SK-N-SH (cell line): ENCODE measurements at regions not wholly inside any gene's neighbourhood (a gene's known extent, or its start where the extent isn't known, plus 50 kb on each side); places are given as distances from the start of the nearest gene placed in this dataset.

Experiments used
- CTCF ChIA-PET: fragments of 300-600, 350-600 bp; formaldehyde crosslinking; extraction: SDS; loops from one replicate; lab custom pipeline; 2021; lab: Yijun Ruan, JAX
- POLR2A ChIA-PET: fragments of 350-600 bp; sonication (Branson Sonifier 250); formaldehyde crosslinking; extraction: SDS; loops from one replicate; lab custom pipeline; 2020; ENCODE audit warnings: antibody characterized with exemption, inconsistent platforms; lab: Yijun Ruan, JAX
- DNase-seq: peaks from one replicate; pipeline ENCODE4 v3.0.0; 2012
- H2AFZ ChIP-seq: fragments of 200-600 bp; sonication (generic); 2 replicates; pipeline ENCODE4 v1.8.1; 2016; ENCODE audit warnings: antibody characterized with exemption, mild to moderate bottlenecking, low read depth
- H3F3A ChIP-seq: fragments of 200-600 bp; sonication (generic); replicated peaks from 2 replicates; pipeline ENCODE3; 2016; ENCODE audit warnings: antibody characterized with exemption, mild to moderate bottlenecking; ENCODE audit not compliant: insufficient read depth
- H3K27ac ChIP-seq, 2 experiments: fragments of 200-500 bp in 1 of 2; fragments of 200-600 bp in 1 of 2; sonication (Bioruptor generic) in 1 of 2; sonication (generic), shearing (Covaris generic) in 1 of 2; 2 replicates each; pipeline versions ENCODE4 v1.5.1 to v1.6.1; 2014 to 2016; ENCODE audit warnings: low read depth in 2 of 2, inconsistent platforms in 1 of 2, low read length in 1 of 2, mild to moderate bottlenecking in 1 of 2, mixed read lengths in 1 of 2
- H3K27me3 ChIP-seq: fragments of 200-600 bp; sonication (generic), shearing (Covaris generic); 2 replicates; pipeline ENCODE4 v1.6.1; 2016; ENCODE audit warnings: mixed run types; ENCODE audit not compliant: insufficient read depth
- H3K36me3 ChIP-seq, 2 experiments: fragments of 200-500 bp in 1 of 2; fragments of 200-600 bp in 1 of 2; sonication (Bioruptor generic) in 1 of 2; sonication (generic) in 1 of 2; replicated peaks in 1 of 2; 2 replicates each; pipeline versions ENCODE3 to v1.5.1; 2014 to 2016; ENCODE audit warnings: low read length in 1 of 2, mild to moderate bottlenecking in 1 of 2; ENCODE audit not compliant: insufficient read depth in 2 of 2, control insufficient read depth in 1 of 2
- H3K4me1 ChIP-seq, 2 experiments: fragments of 200-500 bp in 1 of 2; fragments of 200-600 bp in 1 of 2; sonication (Bioruptor generic) in 1 of 2; sonication (generic), shearing (Covaris generic) in 1 of 2; 2 replicates each; pipeline versions ENCODE4 v1.5.1 to v1.6.1; 2014 to 2016; ENCODE audit warnings: low read depth in 1 of 2, low read length in 1 of 2, mixed run types in 1 of 2; ENCODE audit not compliant: insufficient read depth in 2 of 2, control insufficient read depth in 1 of 2
- H3K4me2 ChIP-seq: fragments of 200-600 bp; sonication (generic), shearing (Covaris generic); 2 replicates; pipeline ENCODE4 v1.6.1; 2017; ENCODE audit warnings: mixed run types
- H3K4me3 ChIP-seq, 2 experiments: fragments of 200-500 bp in 1 of 2; fragments of 200-600 bp in 1 of 2; sonication (Bioruptor generic) in 1 of 2; sonication (generic), shearing (Covaris generic) in 1 of 2; 2 replicates each; pipeline versions ENCODE4 v1.5.1 to v1.8.1; 2014 to 2016; ENCODE audit warnings: low read depth in 2 of 2, inconsistent platforms in 1 of 2, low read length in 1 of 2, mild to moderate bottlenecking in 1 of 2, mixed read lengths in 1 of 2, moderate library complexity in 1 of 2
- H3K79me2 ChIP-seq: fragments of 200-600 bp; sonication (generic); 2 replicates; pipeline ENCODE4 v1.8.1; 2017; ENCODE audit warnings: mild to moderate bottlenecking; ENCODE audit not compliant: insufficient read depth
- H3K9ac ChIP-seq: fragments of 200-600 bp; sonication (generic); 2 replicates; pipeline ENCODE4 v1.6.1; 2017; ENCODE audit warnings: mixed run types
- H3K9me2 ChIP-seq: fragments of 200-600 bp; sonication (generic); 2 replicates; pipeline ENCODE4 v1.6.1; 2017; ENCODE audit warnings: mixed run types
- H3K9me3 ChIP-seq: fragments of 200-600 bp; sonication (generic); 2 replicates; pipeline ENCODE4 v1.6.1; 2017; ENCODE audit warnings: mixed run types, mild to moderate bottlenecking, moderate library complexity
- H4K20me1 ChIP-seq: fragments of 200-600 bp; sonication (generic); 2 replicates; pipeline ENCODE4 v1.6.1; 2017; ENCODE audit warnings: mild to moderate bottlenecking, mixed run types; ENCODE audit not compliant: insufficient read depth
- CHD2 ChIP-seq: fragments of 150-350 bp; IDR thresholded peaks from 2 replicates; pipeline ENCODE4 v1.6.1; 2018; ENCODE audit warnings: low read length; ENCODE audit not compliant: partially characterized antibody
- ELF1 ChIP-seq: IDR thresholded peaks from 2 replicates; pipeline ENCODE4 v1.4.0; 2012
- EP300 ChIP-seq, 2 experiments: IDR thresholded peaks; 2 replicates each; pipeline versions ENCODE4 v1.4.0 to v1.6.1; 2012; ENCODE audit warnings: borderline replicate concordance in 1 of 2, low read depth in 1 of 2, low read length in 1 of 2
- EZH2phosphoT487 ChIP-seq: fragments of 200-600 bp; sonication (generic); IDR thresholded peaks from 2 replicates; pipeline ENCODE4 v1.6.1; 2017; ENCODE audit warnings: low read depth, mixed run types, mild to moderate bottlenecking, antibody characterized with exemption, moderate library complexity, borderline replicate concordance
- FOSL2 ChIP-seq: IDR thresholded peaks from 2 replicates; pipeline ENCODE4 v1.4.0; 2012; ENCODE audit warnings: low read depth, mild to moderate bottlenecking, moderate library complexity, borderline replicate concordance
- FOXM1 ChIP-seq: IDR thresholded peaks from 2 replicates; pipeline ENCODE4 v1.4.0; 2012; ENCODE audit warnings: low read depth, mild to moderate bottlenecking
- GABPA ChIP-seq: IDR thresholded peaks from 2 replicates; pipeline ENCODE4 v1.4.0; 2012; ENCODE audit warnings: low read depth, mild to moderate bottlenecking
- MEF2A ChIP-seq: IDR thresholded peaks from 2 replicates; pipeline ENCODE4 v1.4.0; 2012; ENCODE audit warnings: low read depth, borderline replicate concordance
- MXI1 ChIP-seq: IDR thresholded peaks from 2 replicates; pipeline ENCODE4 v1.6.1; 2012; ENCODE audit warnings: mild to moderate bottlenecking, low read depth, low read length, improper control_type of control experiment
- NFIC ChIP-seq: IDR thresholded peaks from 2 replicates; pipeline ENCODE4 v1.4.0; 2012; ENCODE audit warnings: borderline replicate concordance
- NRF1 ChIP-seq: IDR thresholded peaks from 2 replicates; pipeline ENCODE4 v1.6.1; 2012; ENCODE audit warnings: low read depth, mild to moderate bottlenecking, low read length
- POLR2AphosphoS5 ChIP-seq: IDR thresholded peaks from 2 replicates; pipeline ENCODE4 v1.6.1; 2012; ENCODE audit warnings: low read depth, low read length
- RAD21 ChIP-seq: IDR thresholded peaks from 2 replicates; pipeline ENCODE4 v1.6.1; 2012; ENCODE audit warnings: mild to moderate bottlenecking, low read length
- SIN3A ChIP-seq: IDR thresholded peaks from 2 replicates; pipeline ENCODE4 v1.6.1; 2012; ENCODE audit warnings: low read depth, mild to moderate bottlenecking, low read length, moderate library complexity, borderline replicate concordance
- SMC3 ChIP-seq: IDR thresholded peaks from 2 replicates; pipeline ENCODE4 v1.6.1; 2012; ENCODE audit warnings: low read depth, low read length, improper control_type of control experiment
- YY1 ChIP-seq: IDR thresholded peaks from 2 replicates; pipeline ENCODE4 v1.4.0; 2012; ENCODE audit warnings: low read depth, mild to moderate bottlenecking
- WGBS: methylation state at CpG from one replicate; pipeline ENCODE4 v1.1.6; 2017; ENCODE audit warnings: low lambda C conversion rate; 5-methylcytosine and 5-hydroxymethylcytosine counted together
- TF ChIP-seq, protein P1 (sequence below): IDR thresholded peaks from 2 replicates; pipeline ENCODE4 v1.6.1; 2012; ENCODE audit warnings: mild to moderate bottlenecking, low read depth, low read length, moderate library complexity
- TF ChIP-seq, protein P2 (sequence below): fragments of 150-350 bp; IDR thresholded peaks from 2 replicates; pipeline ENCODE4 v1.6.1; 2017; ENCODE audit warnings: antibody characterized with exemption, low read length, low read depth, borderline replicate concordance
- TF ChIP-seq, protein P3 (sequence below): fragments of 200-600 bp; sonication (generic); IDR thresholded peaks from 2 replicates; pipeline ENCODE4 v1.6.1; 2017; ENCODE audit warnings: antibody characterized with exemption, mild to moderate bottlenecking, moderate library complexity
- TF ChIP-seq, protein P4 (sequence below): IDR thresholded peaks from 2 replicates; pipeline ENCODE4; 2012
- TF ChIP-seq, protein P5 (sequence below): IDR thresholded peaks from 2 replicates; pipeline ENCODE4 v1.4.0; 2012; ENCODE audit warnings: low read depth, borderline replicate concordance

DNA sequence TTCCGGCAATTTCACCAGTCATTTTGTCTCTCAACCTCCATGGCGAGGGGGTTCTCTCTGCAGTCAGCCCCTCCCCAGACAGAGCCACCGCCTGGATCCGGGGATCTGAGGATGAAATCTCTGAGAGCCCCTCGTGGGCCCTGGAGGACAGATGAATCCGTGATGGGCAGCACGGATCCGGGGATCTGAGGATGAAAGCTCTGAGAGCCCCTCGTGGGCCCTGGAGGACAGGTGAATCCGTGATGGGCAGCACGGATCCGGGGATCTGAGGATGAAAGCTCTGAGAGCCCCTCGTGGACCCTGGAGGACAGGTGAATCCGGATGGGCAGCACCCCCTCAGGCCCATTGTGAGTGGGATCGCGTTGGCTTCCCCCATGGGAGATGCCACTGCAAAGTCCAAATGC, 106.5 kb downstream of the DACT2 start:
- Histone ChIP-seq H3K27me3 (no peaks in the 10 kb centered on the region), H3F3A (no peaks in the 10 kb centered on the region), H2AFZ (no peak overlapping the region), H3K4me3 (no peak overlapping the region), H3K36me3 (no peaks in the 10 kb centered on the region), H4K20me1 (no peaks in the 10 kb centered on the region), H3K9me2 (no peaks in the 10 kb centered on the region), H3K9ac (no peak overlapping the region), H3K4me1 (no peaks in the 10 kb centered on the region), H3K4me2 (no peak overlapping the region), H3K79me2 (no peaks in the 10 kb centered on the region), H3K27ac (no peak overlapping the region), H3K9me3 (no peaks in the 10 kb centered on the region)
- no peak for TF ChIP-seq EZH2phosphoT487
- no peak for TF ChIP-seq RAD21
- no peak for TF ChIP-seq FOSL2
- no peak for TF ChIP-seq POLR2AphosphoS5
- TF ChIP-seq YY1: no peak
- TF ChIP-seq MXI1: no peak
- TF ChIP-seq, protein P1, sequence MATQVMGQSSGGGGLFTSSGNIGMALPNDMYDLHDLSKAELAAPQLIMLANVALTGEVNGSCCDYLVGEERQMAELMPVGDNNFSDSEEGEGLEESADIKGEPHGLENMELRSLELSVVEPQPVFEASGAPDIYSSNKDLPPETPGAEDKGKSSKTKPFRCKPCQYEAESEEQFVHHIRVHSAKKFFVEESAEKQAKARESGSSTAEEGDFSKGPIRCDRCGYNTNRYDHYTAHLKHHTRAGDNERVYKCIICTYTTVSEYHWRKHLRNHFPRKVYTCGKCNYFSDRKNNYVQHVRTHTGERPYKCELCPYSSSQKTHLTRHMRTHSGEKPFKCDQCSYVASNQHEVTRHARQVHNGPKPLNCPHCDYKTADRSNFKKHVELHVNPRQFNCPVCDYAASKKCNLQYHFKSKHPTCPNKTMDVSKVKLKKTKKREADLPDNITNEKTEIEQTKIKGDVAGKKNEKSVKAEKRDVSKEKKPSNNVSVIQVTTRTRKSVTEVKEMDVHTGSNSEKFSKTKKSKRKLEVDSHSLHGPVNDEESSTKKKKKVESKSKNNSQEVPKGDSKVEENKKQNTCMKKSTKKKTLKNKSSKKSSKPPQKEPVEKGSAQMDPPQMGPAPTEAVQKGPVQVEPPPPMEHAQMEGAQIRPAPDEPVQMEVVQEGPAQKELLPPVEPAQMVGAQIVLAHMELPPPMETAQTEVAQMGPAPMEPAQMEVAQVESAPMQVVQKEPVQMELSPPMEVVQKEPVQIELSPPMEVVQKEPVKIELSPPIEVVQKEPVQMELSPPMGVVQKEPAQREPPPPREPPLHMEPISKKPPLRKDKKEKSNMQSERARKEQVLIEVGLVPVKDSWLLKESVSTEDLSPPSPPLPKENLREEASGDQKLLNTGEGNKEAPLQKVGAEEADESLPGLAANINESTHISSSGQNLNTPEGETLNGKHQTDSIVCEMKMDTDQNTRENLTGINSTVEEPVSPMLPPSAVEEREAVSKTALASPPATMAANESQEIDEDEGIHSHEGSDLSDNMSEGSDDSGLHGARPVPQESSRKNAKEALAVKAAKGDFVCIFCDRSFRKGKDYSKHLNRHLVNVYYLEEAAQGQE: no peak
- TF ChIP-seq, protein P2, sequence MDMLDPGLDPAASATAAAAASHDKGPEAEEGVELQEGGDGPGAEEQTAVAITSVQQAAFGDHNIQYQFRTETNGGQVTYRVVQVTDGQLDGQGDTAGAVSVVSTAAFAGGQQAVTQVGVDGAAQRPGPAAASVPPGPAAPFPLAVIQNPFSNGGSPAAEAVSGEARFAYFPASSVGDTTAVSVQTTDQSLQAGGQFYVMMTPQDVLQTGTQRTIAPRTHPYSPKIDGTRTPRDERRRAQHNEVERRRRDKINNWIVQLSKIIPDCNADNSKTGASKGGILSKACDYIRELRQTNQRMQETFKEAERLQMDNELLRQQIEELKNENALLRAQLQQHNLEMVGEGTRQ: no peak
- no peak for TF ChIP-seq GABPA
- no peak for TF ChIP-seq NRF1
- no peak for TF ChIP-seq ELF1
- CTCF ChIA-PET: no interaction called here
- POLR2A ChIA-PET: no interaction called here
- DNase-seq: no peak
- WGBS: 57% methylated on average over 11 of the region's 16 CpGs

DNA sequence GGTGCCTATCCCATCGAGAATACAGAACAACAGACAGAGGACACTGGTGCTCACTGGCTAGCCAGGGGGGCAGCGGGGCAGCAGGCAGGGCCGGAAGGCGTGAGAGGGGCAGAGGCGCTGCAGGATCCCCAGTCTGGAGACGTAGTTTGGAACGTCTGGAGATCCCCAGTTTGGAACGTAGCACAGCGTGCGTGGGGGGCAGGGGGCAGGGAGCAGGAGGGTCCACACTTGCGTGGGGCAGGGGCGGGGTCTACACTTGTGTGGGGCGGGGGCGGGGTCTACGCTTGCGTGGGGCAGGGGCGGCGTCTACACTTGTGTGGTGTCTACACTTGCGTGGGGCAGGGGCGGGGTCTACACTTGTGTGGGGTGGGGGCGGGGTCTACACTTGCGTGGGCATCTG, 107.2 kb downstream of the DACT2 start:
- H2AFZ ChIP-seq: no peak overlapping the region
- TF ChIP-seq NFIC: no peak
- TF ChIP-seq SIN3A: no peak
- TF ChIP-seq EP300 (IDR thresholded peaks at IDR 0.05; ENCODE audit: borderline replicate concordance in 1 of 2, low read depth in 1 of 2, low read length in 1 of 2): no peak
- no peak for TF ChIP-seq FOSL2
- no peak for TF ChIP-seq CHD2
- no peak for TF ChIP-seq FOXM1
- no peak for TF ChIP-seq MEF2A
- TF ChIP-seq, protein P3, sequence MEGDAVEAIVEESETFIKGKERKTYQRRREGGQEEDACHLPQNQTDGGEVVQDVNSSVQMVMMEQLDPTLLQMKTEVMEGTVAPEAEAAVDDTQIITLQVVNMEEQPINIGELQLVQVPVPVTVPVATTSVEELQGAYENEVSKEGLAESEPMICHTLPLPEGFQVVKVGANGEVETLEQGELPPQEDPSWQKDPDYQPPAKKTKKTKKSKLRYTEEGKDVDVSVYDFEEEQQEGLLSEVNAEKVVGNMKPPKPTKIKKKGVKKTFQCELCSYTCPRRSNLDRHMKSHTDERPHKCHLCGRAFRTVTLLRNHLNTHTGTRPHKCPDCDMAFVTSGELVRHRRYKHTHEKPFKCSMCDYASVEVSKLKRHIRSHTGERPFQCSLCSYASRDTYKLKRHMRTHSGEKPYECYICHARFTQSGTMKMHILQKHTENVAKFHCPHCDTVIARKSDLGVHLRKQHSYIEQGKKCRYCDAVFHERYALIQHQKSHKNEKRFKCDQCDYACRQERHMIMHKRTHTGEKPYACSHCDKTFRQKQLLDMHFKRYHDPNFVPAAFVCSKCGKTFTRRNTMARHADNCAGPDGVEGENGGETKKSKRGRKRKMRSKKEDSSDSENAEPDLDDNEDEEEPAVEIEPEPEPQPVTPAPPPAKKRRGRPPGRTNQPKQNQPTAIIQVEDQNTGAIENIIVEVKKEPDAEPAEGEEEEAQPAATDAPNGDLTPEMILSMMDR: no peak
- TF ChIP-seq, protein P4, sequence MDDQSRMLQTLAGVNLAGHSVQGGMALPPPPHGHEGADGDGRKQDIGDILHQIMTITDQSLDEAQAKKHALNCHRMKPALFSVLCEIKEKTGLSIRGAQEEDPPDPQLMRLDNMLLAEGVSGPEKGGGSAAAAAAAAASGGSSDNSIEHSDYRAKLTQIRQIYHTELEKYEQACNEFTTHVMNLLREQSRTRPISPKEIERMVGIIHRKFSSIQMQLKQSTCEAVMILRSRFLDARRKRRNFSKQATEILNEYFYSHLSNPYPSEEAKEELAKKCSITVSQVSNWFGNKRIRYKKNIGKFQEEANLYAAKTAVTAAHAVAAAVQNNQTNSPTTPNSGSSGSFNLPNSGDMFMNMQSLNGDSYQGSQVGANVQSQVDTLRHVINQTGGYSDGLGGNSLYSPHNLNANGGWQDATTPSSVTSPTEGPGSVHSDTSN: no peak
- TF ChIP-seq SMC3: no peak
- no peak for TF ChIP-seq NRF1
- TF ChIP-seq, protein P5, sequence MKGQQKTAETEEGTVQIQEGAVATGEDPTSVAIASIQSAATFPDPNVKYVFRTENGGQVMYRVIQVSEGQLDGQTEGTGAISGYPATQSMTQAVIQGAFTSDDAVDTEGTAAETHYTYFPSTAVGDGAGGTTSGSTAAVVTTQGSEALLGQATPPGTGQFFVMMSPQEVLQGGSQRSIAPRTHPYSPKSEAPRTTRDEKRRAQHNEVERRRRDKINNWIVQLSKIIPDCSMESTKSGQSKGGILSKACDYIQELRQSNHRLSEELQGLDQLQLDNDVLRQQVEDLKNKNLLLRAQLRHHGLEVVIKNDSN: no peak

More for the DNA sequence above, 107.2 kb downstream of the DACT2 start:
- ChIA-PET CTCF (no interaction called here), POLR2A (no interaction called here)
- Histone ChIP-seq H3K79me2 (no peaks in the 10 kb centered on the region), H3K4me3 (no peak overlapping the region), H3K36me3 (no peaks in the 10 kb centered on the region), H3F3A (no peaks in the 10 kb centered on the region), H4K20me1 (no peaks in the 10 kb centered on the region), H3K4me2 (no peak overlapping the region), H3K27me3 (no peaks in the 10 kb centered on the region), H3K9me2 (no peaks in the 10 kb centered on the region), H3K27ac (no peak overlapping the region), H3K4me1 (no peaks in the 10 kb centered on the region), H3K9ac (no peak overlapping the region), H3K9me3 (no peaks in the 10 kb centered on the region)
- DNase-seq: no peak
- 78% methylated on average over 14 of the region's 22 CpGs for WGBS
